ENCODE measurements at regions not wholly inside any gene's neighbourhood (a gene's known extent, or its start where the extent isn't known, plus 50 kb on each side); places are given as distances from the start of the nearest gene placed in this dataset.

- no peak overlapping the region for H2AFZ ChIP-seq (ENCODE audit: low read depth, low read length)
- H4K20me1 ChIP-seq (replicated peaks; ENCODE audit: control insufficient read depth, extremely low read depth, insufficient read depth, low read length) = no peaks in the 10 kb centered on the region
- H3K27ac ChIP-seq (ENCODE audit: insufficient read depth, low read depth, low read length) = no peak overlapping the region
- H3K9me3 ChIP-seq (replicated peaks; ENCODE audit: control insufficient read depth, insufficient read depth, low read length) = no peaks in the 10 kb centered on the region
- DNase-seq (ENCODE audit: low read depth, low spot score) = no peak
- H3K4me3 ChIP-seq (replicated peaks in 1 of 3; ENCODE audit: insufficient read depth in 1 of 3, low read depth in 1 of 3, low read length in 3 of 3) = no peak overlapping the region
- BruUV-seq (replicated peaks) = no TSS peak
- H3K9ac ChIP-seq (replicated peaks; ENCODE audit: extremely low read depth, insufficient read depth, low read length) = no peak overlapping the region
- H3K79me2 ChIP-seq (ENCODE audit: control insufficient read depth, insufficient read depth, low read length) = no peaks in the 10 kb centered on the region
- H3K36me3 ChIP-seq (ENCODE audit: control insufficient read depth in 2 of 2, extremely low read depth in 1 of 2, insufficient read depth in 2 of 2, low read length in 2 of 2) = no peaks in the 10 kb centered on the region
- no peak overlapping the region for H3K4me2 ChIP-seq (ENCODE audit: insufficient read depth, low read length)
- intact Hi-C loops (cut with micrococcal nuclease) = no loop called here
- CTCF ChIA-PET = no interaction called here
- no peaks in the 10 kb centered on the region for H3K9me1 ChIP-seq (replicated peaks; ENCODE audit: control insufficient read depth, extremely low read depth, insufficient read depth, low read length)
- TF ChIP-seq MAX (IDR thresholded peaks at IDR 0.05; ENCODE audit: insufficient read depth, insufficient read length) (no peak), GATA2 (IDR thresholded peaks at IDR 0.05; ENCODE audit: insufficient read depth, insufficient read length, low read depth, low read length) (no peak), FOS (IDR thresholded peaks at IDR 0.05; ENCODE audit: borderline replicate concordance, insufficient read depth, low read length) (no peak), POLR2A (IDR thresholded peaks at IDR 0.05; ENCODE audit: low read depth, low read length) (no peak), EZH2 (IDR thresholded peaks at IDR 0.05; ENCODE audit: borderline replicate concordance, low read depth, low read length, severe bottlenecking) (no peak), JUN (IDR thresholded peaks at IDR 0.05; ENCODE audit: borderline replicate concordance, insufficient read depth, insufficient read length, low read depth) (no peak)
- TF ChIP-seq, protein P1, sequence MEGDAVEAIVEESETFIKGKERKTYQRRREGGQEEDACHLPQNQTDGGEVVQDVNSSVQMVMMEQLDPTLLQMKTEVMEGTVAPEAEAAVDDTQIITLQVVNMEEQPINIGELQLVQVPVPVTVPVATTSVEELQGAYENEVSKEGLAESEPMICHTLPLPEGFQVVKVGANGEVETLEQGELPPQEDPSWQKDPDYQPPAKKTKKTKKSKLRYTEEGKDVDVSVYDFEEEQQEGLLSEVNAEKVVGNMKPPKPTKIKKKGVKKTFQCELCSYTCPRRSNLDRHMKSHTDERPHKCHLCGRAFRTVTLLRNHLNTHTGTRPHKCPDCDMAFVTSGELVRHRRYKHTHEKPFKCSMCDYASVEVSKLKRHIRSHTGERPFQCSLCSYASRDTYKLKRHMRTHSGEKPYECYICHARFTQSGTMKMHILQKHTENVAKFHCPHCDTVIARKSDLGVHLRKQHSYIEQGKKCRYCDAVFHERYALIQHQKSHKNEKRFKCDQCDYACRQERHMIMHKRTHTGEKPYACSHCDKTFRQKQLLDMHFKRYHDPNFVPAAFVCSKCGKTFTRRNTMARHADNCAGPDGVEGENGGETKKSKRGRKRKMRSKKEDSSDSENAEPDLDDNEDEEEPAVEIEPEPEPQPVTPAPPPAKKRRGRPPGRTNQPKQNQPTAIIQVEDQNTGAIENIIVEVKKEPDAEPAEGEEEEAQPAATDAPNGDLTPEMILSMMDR (IDR thresholded peaks at IDR 0.05; ENCODE audit: extremely low read depth in 1 of 2, insufficient read depth in 1 of 2, low read depth in 1 of 2, low read length in 2 of 2) = no peak
- no peaks in the 10 kb centered on the region for H3K27me3 ChIP-seq (ENCODE audit: control insufficient read depth in 2 of 2, insufficient read depth in 2 of 2, low read length in 2 of 2)
- peaks cover 6% of the 10 kb centered on the region for H3K4me1 ChIP-seq (ENCODE audit: control insufficient read depth, extremely low read depth, insufficient read depth, low read length)
- no peak for FAIRE-seq
- POLR2A ChIA-PET = no interaction called here
- dilution Hi-C loops (cut with MboI; ENCODE audit: extremely low pct_ligation_motif_present, low sequenced_read_pairs) = no loop called here
Observed at GRCh38 chr15:66625974-66626373, 60.2 kb upstream of the LCTL start.

Data from endothelial cell of umbilical vein (primary cell).